HG03457 (cell line): ENCODE measurements at regions not wholly inside any gene's neighbourhood (a gene's known extent, or its start where the extent isn't known, plus 50 kb on each side); places are given as distances from the start of the nearest gene placed in this dataset.

Experiments used
- ATAC-seq: cut with Tn5 transposase; IDR thresholded peaks from one replicate; pipeline ENCODE4 v1.9.1; 2021; ENCODE audit warnings: moderate number of reproducible peaks; ENCODE audit not compliant: unreplicated experiment

DNA sequence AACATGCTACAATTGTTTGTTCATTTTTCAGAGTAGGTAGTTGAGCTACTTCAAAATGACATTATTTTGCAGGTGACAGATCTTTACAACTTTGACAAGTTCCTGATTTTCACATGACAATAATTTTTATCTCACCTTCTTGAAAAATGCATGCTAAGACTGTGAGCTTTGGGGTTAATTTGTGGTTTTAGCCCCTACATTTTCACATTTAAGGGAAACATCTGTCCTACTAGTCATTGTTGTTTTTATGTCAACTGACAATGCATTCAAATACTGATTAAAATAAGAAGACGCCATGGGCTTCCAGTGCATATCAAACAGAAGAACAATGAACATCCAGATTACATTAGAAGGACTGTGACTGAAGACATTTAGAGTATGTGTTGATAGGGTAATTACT, 1470.8 kb upstream of the TENM4 start:
- no peak for ATAC-seq

DNA sequence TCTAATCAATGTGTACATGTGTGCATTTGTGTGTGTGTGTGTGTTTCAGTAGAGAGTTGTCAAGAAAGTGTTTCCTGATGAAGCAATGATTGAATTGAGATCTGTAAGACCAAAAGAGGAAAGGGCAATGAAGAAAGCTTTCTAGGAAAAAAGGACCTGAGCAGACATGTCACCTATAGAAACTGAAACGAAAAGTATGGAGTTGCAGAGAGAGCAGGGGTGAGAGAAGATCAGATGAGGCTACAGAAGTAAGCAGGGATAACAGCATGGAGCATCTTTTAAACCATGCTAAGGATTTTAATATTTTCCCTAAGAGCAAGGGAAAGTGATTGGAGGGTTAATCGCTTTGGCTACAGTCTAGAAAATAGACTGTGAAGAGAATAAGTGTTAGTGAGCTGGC, 1459.4 kb upstream of the TENM4 start:
- ATAC-seq, result no peak

DNA sequence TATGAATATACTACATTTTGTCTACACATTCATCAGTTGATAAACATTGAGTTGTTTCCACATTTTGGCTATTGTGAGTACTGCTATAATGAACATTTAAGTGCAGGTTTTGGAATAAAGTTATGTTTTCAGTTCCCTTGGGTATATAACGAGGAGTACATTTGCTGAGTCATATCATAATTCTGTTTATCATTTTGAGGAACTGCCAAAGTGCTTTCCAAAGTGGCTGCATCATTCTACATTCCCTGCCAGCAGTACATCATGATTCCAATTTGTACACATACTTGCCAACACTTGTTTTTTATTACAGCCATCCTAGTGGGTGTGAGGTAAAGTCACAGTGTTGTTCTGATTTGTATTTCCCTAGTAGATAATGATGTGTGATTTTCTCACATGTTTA, 1458.6 kb upstream of the TENM4 start:
- ATAC-seq, result no peak

DNA sequence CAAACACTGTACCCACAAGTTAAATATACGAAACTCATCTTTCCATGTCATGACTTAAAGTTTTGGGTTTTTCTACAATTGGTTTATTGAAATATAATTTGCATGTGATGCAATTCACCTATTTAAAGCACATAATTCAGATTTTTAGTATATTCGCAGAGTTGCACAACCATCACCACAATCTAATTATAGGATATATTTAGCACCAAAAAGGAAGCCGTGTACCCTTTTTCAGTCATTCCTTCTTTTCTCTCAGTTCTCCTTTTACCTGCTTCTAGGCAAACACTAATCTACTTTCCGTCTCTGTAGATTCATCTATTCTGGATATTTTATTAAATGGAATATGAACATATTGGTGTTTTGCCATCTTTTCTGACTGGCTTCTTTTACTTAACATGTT, 1458.1 kb upstream of the TENM4 start:
- no peak for ATAC-seq

DNA sequence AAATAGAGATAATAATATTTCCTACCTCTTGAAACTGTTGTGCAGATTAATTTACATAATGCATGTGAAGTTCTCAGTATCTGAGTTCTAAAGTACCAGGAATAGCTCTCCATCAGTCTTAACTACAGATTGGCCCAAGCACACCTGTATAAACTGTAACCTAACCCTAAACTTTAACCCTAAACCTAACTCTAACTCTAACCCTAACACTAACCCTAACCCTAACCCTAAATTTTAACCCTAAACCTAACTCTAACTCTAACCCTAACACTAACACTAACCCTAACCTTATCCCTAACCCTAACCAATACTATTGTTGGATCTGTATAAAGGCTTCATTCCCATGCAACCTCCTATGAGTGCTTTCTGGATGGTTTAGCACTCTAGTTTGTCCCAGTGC, 1445.9 kb upstream of the TENM4 start:
- ATAC-seq, result no peak

DNA sequence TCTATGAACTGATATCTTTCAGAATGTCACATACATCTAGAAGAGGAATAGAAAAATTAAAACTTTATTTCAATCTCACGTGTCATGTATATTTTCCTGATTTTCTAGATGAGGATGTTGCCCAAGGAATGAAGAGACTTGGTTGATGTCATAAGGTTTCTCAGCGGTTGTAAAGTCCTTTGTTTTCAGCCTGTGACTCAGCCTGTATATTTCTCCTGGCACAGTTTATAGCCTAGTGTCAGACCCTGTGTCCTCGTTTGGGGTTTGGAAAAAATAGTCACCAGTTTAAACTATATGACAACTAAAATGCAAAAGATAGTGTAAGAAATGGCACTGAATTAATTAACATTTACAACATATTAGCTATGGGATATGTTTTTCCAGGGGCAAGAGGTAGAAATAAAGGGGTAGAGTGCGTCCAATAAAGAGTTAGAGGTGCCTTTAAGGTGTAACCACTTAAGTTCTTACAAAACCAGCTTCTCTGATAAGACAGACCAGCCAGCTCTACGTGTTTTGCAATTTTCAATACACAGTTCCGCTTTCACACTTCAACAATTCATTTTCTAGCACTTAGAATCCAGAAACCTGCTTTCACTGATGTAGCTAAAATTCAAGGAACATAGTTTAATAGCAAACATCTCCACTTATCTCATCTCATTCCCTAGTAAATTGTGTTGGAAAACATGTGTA, 1432.6 kb upstream of the TENM4 start:
- no peak for ATAC-seq

DNA sequence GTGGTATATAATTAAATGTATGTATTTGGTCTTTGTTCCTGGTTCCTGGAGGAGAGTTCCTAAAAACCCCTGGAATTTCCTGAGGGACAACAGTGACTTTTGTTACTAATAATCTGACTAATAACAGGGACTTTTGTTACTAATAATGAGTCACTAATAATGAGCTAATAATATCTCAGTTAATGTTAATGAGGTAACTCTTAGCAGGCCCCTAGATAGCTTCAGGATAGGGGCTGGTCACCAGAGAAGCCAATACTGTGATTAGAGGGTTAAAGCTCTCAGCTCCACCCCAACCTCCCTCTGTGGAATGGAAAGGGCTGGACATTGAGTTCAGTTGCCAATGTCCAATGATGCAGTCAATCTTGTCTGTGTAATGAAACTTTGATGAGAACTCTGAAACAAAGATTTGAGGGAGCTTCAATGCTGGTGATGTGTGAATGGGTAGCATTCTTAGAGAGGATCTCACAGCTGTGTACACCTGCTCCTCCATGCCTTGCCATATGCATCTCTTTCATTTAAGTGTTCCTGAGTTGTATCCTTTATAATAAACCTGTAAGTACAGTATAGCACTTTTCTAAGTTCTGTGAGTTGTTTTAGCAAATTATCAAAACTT, 1431.4 kb upstream of the TENM4 start:
- no peak for ATAC-seq

DNA sequence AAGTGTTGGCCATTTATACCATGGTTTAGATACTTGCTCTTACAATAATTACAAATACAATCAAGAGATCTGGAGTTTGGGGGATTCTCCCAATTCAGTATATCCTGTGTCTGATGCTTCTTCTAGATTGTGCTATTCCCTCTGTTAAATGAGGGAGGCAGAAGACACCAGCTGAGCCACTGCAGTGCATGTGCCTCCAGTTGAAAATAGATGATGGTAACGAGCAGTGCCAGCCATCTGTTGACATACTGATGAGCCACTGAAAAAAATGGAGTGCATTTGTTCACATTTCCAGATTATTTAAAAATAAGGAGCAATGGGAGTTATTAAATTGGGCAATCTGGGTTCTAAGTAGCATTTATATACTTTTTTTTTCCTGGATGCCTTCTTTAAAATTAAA, 1428.0 kb upstream of the TENM4 start:
- ATAC-seq, result no peak

DNA sequence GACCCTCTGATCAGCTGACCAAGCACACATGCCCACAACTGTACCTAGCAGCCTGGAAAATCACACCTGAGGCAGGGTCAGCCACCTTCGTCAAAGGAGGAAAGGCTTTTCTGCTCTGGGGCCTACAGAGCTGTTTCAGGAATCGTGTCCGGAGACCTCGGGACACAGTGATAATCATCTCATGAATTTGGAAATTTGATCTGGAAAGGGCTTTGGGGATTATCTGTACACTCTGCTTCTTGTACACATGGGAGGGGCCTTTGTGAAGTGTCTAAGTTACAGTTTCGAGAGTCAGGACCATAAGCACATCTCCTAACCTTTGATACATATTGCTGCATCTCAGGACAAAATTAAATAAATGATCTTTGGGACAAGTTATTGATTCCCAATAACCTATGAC, 1421.2 kb upstream of the TENM4 start:
- no peak for ATAC-seq

DNA sequence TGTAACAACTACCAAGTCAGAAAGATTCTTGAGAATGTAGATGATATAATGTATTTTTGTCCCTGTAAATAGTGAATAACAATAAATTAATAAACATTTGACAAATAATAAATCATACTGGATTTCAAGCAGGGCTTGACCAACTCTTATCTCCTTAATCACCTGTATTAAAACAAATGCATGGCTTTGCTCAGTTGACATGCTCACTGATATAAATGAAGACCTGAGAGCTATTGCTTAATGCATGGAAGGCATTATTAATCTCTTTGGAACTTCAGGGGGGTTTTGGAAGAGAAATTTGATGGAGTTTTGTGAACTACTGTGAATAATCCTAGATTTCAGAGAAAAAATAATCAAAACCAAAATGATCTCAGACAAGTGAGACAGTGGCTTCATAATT, 1420.4 kb upstream of the TENM4 start:
- ATAC-seq, result no peak

DNA sequence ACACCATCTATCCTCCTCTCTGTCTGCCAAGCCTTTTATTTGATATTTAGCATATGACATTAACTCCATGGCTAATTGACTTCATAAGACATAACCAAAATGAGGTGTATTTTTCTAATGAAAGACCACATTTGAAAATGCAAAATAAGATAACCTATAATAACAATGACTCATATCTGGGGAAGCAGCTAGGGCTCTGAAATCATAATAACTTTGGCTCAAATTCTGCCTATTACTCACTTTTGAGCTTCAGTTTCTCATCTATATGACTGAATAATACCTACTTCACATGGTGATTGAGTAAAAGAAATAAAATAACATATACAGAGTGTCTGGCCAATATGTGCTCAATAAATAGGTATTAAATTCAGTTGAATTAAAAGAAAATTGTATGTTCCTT, 1419.8 kb upstream of the TENM4 start:
- no peak for ATAC-seq

DNA sequence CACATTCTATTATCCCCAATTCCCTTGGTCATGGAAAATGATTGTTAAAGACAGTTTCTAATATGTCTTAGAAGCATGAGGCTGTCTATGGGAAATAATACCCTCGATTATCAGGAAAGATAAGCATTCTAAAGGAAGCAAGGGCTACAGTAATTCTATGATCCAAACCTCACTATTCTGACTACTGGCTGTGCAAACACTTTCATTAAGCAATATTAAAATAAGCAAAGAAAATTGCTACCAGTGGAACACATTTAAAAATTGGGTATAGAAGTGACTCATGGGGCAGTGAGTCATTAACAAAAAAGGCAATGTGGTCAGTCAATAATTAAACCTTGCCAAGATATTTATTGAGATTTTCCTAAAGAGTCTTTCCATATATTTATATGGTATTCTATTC, 1415.2 kb upstream of the TENM4 start:
- ATAC-seq, result no peak

DNA sequence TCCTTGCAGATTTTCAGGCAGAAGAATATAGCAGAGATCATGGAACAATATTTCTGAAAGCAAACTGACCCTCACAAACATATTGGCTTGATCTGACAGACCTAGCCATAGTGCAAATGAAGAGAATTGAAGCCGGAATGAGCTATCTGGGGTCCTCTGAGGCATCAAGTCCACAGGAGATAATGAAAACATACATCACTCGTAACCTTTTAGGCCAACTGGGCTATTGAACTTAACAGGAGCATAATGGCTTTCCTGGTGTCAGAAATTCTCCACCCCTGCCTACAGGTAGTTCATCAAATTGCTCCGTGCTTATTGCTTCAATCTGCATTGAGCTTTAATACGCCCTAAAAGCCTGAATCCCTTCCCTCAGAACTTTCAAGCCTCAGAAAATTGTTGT, 1414.6 kb upstream of the TENM4 start:
- no peak for ATAC-seq

DNA sequence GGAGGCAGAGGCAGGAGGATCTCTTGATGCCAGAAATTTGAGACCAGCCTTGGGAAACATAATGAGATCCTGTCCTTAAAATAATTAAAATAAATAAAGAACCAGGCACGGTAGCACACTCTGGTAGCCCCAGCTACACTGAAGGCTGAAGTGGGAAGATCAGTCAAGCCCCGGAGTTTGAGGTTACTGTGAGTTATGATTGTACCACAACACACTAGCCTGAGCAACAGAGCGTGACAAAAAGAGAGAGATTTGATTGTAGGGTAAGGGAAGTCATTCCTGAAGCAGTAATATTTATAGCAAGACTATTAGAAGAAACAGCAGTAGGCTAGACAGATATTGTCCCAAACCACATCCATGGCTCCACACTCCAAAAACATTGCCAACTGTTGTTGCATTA, 1408.4 kb upstream of the TENM4 start:
- no peak for ATAC-seq

DNA sequence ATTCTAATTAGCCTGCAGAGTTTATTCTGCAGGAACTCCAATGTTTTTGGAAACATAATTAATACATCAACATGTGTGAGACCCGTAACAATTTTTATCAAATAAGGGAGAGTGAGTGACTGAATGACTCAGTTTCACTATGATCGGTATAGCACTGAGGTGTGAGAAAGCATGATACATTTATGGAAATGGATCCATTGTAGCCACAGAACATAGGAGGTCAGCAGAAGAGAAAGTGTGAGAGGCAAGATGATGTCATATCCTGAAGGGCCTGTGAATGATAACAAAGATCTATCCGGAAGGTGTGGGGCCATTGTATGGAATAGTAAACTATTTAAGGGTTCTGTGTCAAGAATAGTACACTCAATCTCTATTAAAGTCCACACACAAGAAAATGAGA, 1406.1 kb upstream of the TENM4 start:
- ATAC-seq, result peak; percentile 96

DNA sequence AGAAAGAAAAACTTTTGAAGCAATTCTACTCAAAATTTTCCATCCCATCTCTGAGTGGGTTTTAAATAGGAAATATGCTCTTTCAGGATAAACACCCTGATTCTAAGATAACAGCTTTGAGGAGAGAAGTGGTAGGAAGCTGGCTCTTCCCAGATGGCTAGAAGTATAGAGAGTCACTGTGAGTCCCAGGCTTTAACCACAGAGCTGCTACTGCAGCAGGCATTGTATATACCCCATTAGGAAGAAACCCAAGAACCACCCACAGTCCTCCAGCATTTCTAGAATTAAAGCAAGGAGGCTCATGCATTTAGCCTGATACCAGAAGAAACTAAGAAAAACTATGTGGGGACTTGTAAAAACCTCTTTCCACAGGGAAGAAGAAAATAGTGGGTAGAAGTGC, 1405.6 kb upstream of the TENM4 start:
- ATAC-seq, result no peak

DNA sequence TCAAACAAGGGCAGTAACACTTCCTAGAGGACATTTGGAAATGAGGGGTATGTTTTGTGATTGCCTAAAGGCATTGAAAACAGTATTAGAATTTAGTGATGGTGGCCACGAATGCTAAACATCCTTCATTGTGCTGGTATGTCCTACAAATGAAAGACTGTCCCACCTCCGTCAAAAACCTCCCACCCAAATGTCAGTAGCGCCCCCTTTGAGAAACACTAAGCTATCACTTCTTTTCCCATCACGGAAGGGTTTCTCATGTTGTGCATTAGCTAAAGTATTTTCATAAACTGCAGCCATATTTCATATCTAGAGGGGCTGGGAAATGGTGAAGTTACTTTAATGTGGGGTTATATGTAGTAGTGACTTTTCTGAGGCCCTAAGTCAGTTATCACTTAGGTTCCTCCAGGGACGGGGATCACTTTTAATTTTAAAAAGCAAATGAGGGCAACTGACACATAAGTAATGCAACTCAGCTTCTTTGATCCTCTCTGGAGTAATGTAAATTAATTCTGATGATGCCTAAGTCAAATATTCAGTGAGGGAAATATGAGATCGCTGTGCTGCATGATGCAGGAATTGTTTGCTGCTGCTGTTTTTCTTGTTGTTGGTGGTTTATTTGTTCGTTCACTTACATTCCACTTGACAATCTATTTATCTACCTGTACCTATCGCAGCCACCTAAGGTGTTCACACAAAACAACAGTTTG, 1403.4 kb upstream of the TENM4 start:
- ATAC-seq, result no peak

DNA sequence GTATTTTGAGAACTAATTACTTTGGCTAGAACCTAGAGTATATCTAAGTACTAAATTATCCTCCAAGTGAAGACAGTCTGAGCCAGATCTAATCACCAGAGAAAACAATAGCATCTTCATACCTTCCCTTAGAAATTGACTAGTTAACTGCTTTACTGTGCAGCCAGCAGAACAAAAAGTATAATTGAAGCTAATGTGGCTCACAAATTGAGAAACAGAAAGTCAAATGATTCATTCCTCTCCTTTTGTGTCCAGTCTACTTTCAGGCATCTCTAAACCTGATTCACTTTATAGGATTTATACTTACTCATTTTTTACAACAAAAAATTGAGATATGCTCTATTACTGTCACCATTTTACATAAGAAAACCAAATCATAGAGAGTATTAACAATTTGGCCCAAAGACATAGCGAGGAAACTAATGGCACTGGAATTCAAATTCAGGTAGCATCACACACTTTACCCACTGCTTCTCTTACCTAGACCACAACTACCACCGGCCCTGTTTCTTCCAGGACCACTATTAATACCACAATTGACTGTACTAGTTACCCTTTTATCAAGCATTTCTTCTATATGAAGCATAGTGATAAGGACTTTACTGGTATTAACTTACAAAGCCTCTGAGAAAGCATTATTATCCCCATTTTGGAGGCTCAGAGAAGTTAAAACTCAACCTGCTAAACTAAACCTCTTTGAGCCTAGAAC, 1402.6 kb upstream of the TENM4 start:
- ATAC-seq, result no peak

DNA sequence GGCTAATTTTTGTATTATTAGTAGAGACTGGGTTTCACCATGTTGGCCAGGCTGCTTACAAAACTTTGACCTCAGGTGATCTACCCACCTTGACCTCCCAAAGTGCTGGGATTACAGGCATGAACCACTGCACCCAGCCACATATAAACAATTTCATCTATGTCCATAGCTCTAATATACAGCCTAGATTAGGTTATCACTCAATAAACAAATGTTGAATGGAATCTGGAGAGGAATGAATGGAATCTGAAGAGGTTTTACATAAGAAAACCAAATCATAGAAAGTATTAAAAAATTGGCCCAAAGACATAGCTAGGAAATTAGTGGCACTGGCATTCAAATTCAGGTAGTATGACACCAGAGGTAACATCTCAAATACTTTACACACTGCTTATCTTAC, 1401.4 kb upstream of the TENM4 start:
- no peak for ATAC-seq

DNA sequence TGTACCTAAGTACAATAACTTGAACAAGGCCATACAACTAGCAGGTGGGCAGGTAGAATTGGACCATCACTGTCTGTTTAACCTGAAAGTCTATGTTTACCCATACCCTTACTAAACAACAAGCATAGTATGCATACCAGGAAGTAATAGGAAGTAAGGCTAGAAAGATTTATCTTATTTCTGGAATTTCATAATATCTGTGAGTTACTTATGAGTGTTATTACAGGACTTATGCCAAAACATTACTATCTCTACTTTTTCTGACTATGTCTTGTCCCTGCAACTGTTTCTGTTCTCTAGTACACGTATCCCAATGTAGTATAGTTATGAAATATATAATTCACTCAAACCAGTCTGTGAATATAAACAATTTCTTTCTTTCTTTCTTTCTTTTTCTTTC, 1400.8 kb upstream of the TENM4 start:
- ATAC-seq, result no peak

DNA sequence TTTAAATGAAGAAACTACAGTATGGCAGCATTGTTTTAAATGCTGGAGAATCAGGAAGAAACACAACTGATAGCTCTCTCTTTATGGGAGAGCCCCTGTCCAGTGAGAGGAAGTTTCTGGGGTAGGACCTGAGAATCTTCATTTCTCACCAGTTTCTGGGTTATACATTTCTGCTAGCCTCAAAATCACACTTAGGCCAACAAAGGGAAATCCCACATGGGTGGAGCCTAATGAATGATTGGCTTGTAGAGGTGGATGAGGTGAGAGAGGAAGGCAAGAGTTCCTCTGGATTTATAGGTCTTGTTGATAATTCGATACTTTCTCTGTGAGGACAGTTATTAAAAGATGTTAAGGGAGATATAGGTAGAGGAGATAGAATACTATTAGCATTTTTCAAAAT, 1397.3 kb upstream of the TENM4 start:
- ATAC-seq, result peak; percentile 94

DNA sequence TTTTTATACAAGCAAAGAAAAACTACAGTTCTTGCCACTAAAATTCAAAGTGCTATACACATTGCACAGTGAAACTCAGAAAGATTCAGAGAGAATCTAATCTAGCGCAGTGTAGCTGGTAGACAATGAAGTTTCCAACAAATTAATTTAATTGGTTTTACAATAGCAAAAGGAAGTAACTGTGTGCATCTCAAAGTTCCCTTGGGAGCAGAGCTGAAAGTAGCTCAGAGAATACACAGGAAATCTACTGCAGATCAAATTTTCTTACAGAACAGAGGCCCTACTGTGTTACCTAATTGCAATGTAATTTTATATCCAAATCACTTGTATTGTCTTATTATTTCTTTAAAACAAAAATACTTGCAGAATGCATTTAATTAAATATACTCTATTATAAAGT, 1396.2 kb upstream of the TENM4 start:
- no peak for ATAC-seq
